H1 (cell line): ENCODE measurements at regions not wholly inside any gene's neighbourhood (a gene's known extent, or its start where the extent isn't known, plus 50 kb on each side); places are given as distances from the start of the nearest gene placed in this dataset.

Experiments used
- CTCF ChIA-PET: fragments of 300-600 bp; sonication (Branson Sonifier 250); formaldehyde crosslinking; loops from one replicate; lab custom pipeline; 2021; ENCODE audit not compliant: partially characterized antibody; lab: Charles Lee
- POLR2A ChIA-PET: fragments of 300-600 bp; sonication (Branson Sonifier 250); formaldehyde crosslinking; loops from one replicate; lab custom pipeline; 2021; ENCODE audit warnings: inconsistent platforms; ENCODE audit not compliant: partially characterized antibody; lab: Charles Lee
- DNase-seq, 2 experiments: peaks; one replicate each; pipeline versions ENCODE4 v3.0.0 to v3.0.0-alpha.2; 2010 to 2022; ENCODE audit warnings: low spot score in 2 of 2, low read depth in 1 of 2, mixed read lengths in 1 of 2
- FAIRE-seq: peaks from 2 replicates; lab custom pipeline; 2011; peaks lifted over from hg19 to GRCh38; lab: Jason Lieb, UNC
- H2AFZ ChIP-seq: 2 replicates; pipeline ENCODE4 v1.8.1; 2012; ENCODE audit warnings: low read length, inconsistent platforms
- H2AK5ac ChIP-seq: 2 replicates; pipeline ENCODE4 v1.6.1; 2013; ENCODE audit warnings: low read depth, low read length
- H2BK120ac ChIP-seq: replicated peaks from 2 replicates; pipeline ENCODE3; 2013; ENCODE audit warnings: low read depth, low read length, inconsistent platforms
- H2BK12ac ChIP-seq: 2 replicates; pipeline ENCODE4 v1.6.1; 2013; ENCODE audit warnings: low read depth, low read length
- H2BK15ac ChIP-seq: 2 replicates; pipeline ENCODE4 v1.6.1; 2013; ENCODE audit warnings: low read length
- H2BK20ac ChIP-seq: 2 replicates; pipeline ENCODE4 v1.6.1; 2013; ENCODE audit warnings: low read length
- H2BK5ac ChIP-seq: 2 replicates; pipeline ENCODE4 v1.6.1; 2013; ENCODE audit warnings: low read depth, low read length
- H3K14ac ChIP-seq: 2 replicates; pipeline ENCODE4 v1.6.1; 2013; ENCODE audit warnings: inconsistent platforms; ENCODE audit not compliant: insufficient read length
- H3K18ac ChIP-seq: 2 replicates; pipeline ENCODE4 v1.6.1; 2013; ENCODE audit warnings: low read length; ENCODE audit errors: extremely low read depth
- H3K23ac ChIP-seq: 2 replicates; pipeline ENCODE4 v1.6.1; 2013; ENCODE audit warnings: inconsistent platforms; ENCODE audit not compliant: insufficient read length
- H3K23me2 ChIP-seq: 2 replicates; pipeline ENCODE4 v1.6.1; 2013; ENCODE audit warnings: low read depth, low read length
- H3K27ac ChIP-seq: 2 replicates; pipeline ENCODE4 v1.6.1; 2011; ENCODE audit warnings: low read depth, low read length, inconsistent platforms
- H3K27me3 ChIP-seq, 4 experiments: replicated peaks in 1 of 4; 1 replicate in 1 of 4; 2 replicates in 3 of 4; pipeline versions ENCODE4 v1.6.1 to v1.8.1; 2011 to 2013; ENCODE audit warnings: low read length in 3 of 4, mild to moderate bottlenecking in 3 of 4, inconsistent platforms in 2 of 4, mixed read lengths in 2 of 4, moderate library complexity in 1 of 4; ENCODE audit not compliant: control insufficient read depth in 3 of 4, insufficient read depth in 3 of 4; ENCODE audit errors: extremely low read depth in 1 of 4
- H3K36me3 ChIP-seq, 4 experiments: 2 replicates each; pipeline versions ENCODE4 v1.6.1 to v1.8.1; 2011 to 2013; ENCODE audit warnings: mild to moderate bottlenecking in 4 of 4, low read length in 3 of 4, moderate library complexity in 2 of 4, control low read depth in 1 of 4, inconsistent platforms in 1 of 4; ENCODE audit not compliant: insufficient read depth in 4 of 4, control insufficient read depth in 2 of 4
- H3K4ac ChIP-seq: replicated peaks from 2 replicates; pipeline ENCODE3; 2013; ENCODE audit warnings: low read length, low read depth, mixed read lengths, inconsistent platforms; ENCODE audit not compliant: insufficient read length
- H3K4me1 ChIP-seq, 4 experiments: replicated peaks in 1 of 4; 1 replicate in 1 of 4; 2 replicates in 3 of 4; pipeline versions ENCODE4 v1.6.1 to v1.8.1; 2011 to 2013; ENCODE audit warnings: low read length in 3 of 4, inconsistent platforms in 2 of 4, mixed read lengths in 1 of 4; ENCODE audit not compliant: insufficient read depth in 4 of 4, control insufficient read depth in 3 of 4
- H3K4me2 ChIP-seq, 2 experiments: 2 replicates each; pipeline versions ENCODE4 v1.6.1 to v1.8.1; 2011 to 2013; ENCODE audit warnings: low read depth in 2 of 2, low read length in 2 of 2, control low read depth in 1 of 2, inconsistent platforms in 1 of 2, mild to moderate bottlenecking in 1 of 2; ENCODE audit not compliant: insufficient read depth in 1 of 2
- H3K4me3 ChIP-seq, 4 experiments: fragments of 200-600, 300-600 bp in 1 of 4; sonication (generic), shearing (Covaris generic), sonication (Bioruptor Twin) in 1 of 4; 2 replicates each; pipeline versions ENCODE4 v1.5.1 to v1.8.1; 2011 to 2016; ENCODE audit warnings: low read length in 4 of 4, low read depth in 3 of 4, control low read depth in 2 of 4, inconsistent platforms in 2 of 4, mild to moderate bottlenecking in 2 of 4, mixed read lengths in 1 of 4, moderate library complexity in 1 of 4; ENCODE audit not compliant: insufficient read depth in 2 of 4; ENCODE audit errors: extremely low read depth in 1 of 4
- H3K56ac ChIP-seq: replicated peaks from 2 replicates; pipeline ENCODE3; 2013; ENCODE audit warnings: low read depth, mild to moderate bottlenecking, mixed read lengths, low read length, inconsistent platforms; ENCODE audit not compliant: insufficient read length
- H3K79me1 ChIP-seq: 2 replicates; pipeline ENCODE4 v1.6.1; 2013; ENCODE audit warnings: low read depth, low read length, control low read depth
- H3K79me2 ChIP-seq, 2 experiments: 2 replicates each; pipeline versions ENCODE4 v1.6.1 to v1.8.1; 2012 to 2013; ENCODE audit warnings: low read length in 2 of 2, mild to moderate bottlenecking in 2 of 2, inconsistent platforms in 1 of 2; ENCODE audit not compliant: insufficient read depth in 2 of 2, control insufficient read depth in 1 of 2
- H3K9ac ChIP-seq, 4 experiments: replicated peaks in 1 of 4; 1 replicate in 1 of 4; 2 replicates in 3 of 4; pipeline versions ENCODE4 v1.6.1 to v1.8.1; 2011 to 2013; ENCODE audit warnings: low read depth in 3 of 4, low read length in 3 of 4, control low read depth in 2 of 4, mild to moderate bottlenecking in 2 of 4, moderate library complexity in 2 of 4, inconsistent platforms in 1 of 4; ENCODE audit errors: extremely low read depth in 1 of 4
- H3K9me3 ChIP-seq, 2 experiments: 2 replicates each; pipeline versions ENCODE4 v1.6.1 to v1.8.1; 2012 to 2013; ENCODE audit warnings: mild to moderate bottlenecking in 2 of 2, moderate library complexity in 2 of 2, control low read depth in 1 of 2, inconsistent platforms in 1 of 2, low read depth in 1 of 2, low read length in 1 of 2, mixed read lengths in 1 of 2; ENCODE audit not compliant: insufficient read depth in 2 of 2
- H4K20me1 ChIP-seq, 2 experiments: replicated peaks in 1 of 2; 2 replicates each; pipeline versions ENCODE3 to v1.8.1; 2011 to 2013; ENCODE audit warnings: inconsistent platforms in 2 of 2, low read length in 2 of 2, mild to moderate bottlenecking in 1 of 2; ENCODE audit not compliant: insufficient read depth in 2 of 2, control insufficient read depth in 1 of 2
- H4K5ac ChIP-seq: 2 replicates; pipeline ENCODE4 v1.6.1; 2013; ENCODE audit warnings: low read length, low read depth, mixed read lengths, inconsistent platforms; ENCODE audit not compliant: insufficient read length
- H4K8ac ChIP-seq: 2 replicates; pipeline ENCODE4 v1.8.0; 2013; ENCODE audit warnings: mild to moderate bottlenecking, moderate library complexity, low read length, inconsistent platforms; ENCODE audit not compliant: insufficient read depth; ENCODE audit errors: extremely low read depth
- H4K91ac ChIP-seq: replicated peaks from 2 replicates; pipeline ENCODE3; 2013; ENCODE audit warnings: low read length, mixed read lengths, inconsistent platforms; ENCODE audit not compliant: insufficient read length
- BRCA1 ChIP-seq: IDR thresholded peaks from 2 replicates; pipeline ENCODE4 v1.6.1; 2012; ENCODE audit warnings: low read depth, low read length, improper control_type of control experiment
- CHD1 ChIP-seq: IDR thresholded peaks from 2 replicates; pipeline ENCODE4 v1.6.1; 2012; ENCODE audit warnings: low read depth, low read length, improper control_type of control experiment
- CHD2 ChIP-seq: IDR thresholded peaks from 2 replicates; pipeline ENCODE4 v1.6.1; 2012; ENCODE audit warnings: low read length, improper control_type of control experiment
- CTBP2 ChIP-seq: IDR thresholded peaks from 2 replicates; pipeline ENCODE4 v1.7.0; 2011; ENCODE audit warnings: borderline replicate concordance, mild to moderate bottlenecking, moderate library complexity, mixed read lengths, low read length; ENCODE audit not compliant: insufficient read depth, insufficient read length
- FOSL1 ChIP-seq: IDR thresholded peaks from 2 replicates; pipeline ENCODE4 v1.6.1; 2011; ENCODE audit warnings: mild to moderate bottlenecking, low read depth, low read length, moderate library complexity; ENCODE audit not compliant: insufficient read depth
- MAFK ChIP-seq: IDR thresholded peaks from 2 replicates; pipeline ENCODE4 v1.6.1; 2012; ENCODE audit warnings: low read depth, mild to moderate bottlenecking, improper control_type of control experiment, low read length
- NRF1 ChIP-seq: IDR thresholded peaks from 2 replicates; pipeline ENCODE4 v1.6.1; 2011; ENCODE audit warnings: mild to moderate bottlenecking, low read depth, low read length, improper control_type of control experiment
- POU5F1 ChIP-seq: IDR thresholded peaks from 2 replicates; pipeline ENCODE4 v1.6.1; 2011; ENCODE audit warnings: low read depth, mild to moderate bottlenecking, low read length, moderate library complexity
- RAD21 ChIP-seq, 2 experiments: IDR thresholded peaks in 1 of 2; conservative IDR thresholded peaks in 1 of 2; 2 replicates each; pipeline ENCODE4 v1.6.1; 2011; ENCODE audit warnings: low read depth in 2 of 2, low read length in 2 of 2, improper control_type of control experiment in 1 of 2, inconsistent platforms in 1 of 2, mild to moderate bottlenecking in 1 of 2, moderate library complexity in 1 of 2
- RFX5 ChIP-seq: IDR thresholded peaks from 2 replicates; pipeline ENCODE4 v1.6.1; 2011; ENCODE audit warnings: low read depth, low read length, improper control_type of control experiment, borderline replicate concordance
- SIRT6 ChIP-seq: IDR thresholded peaks from one replicate; pipeline ENCODE4 v1.7.1; 2012; ENCODE audit warnings: low read length, inconsistent platforms
- SP4 ChIP-seq: IDR thresholded peaks from 2 replicates; pipeline ENCODE4 v1.6.1; 2012; ENCODE audit warnings: low read length, inconsistent platforms
- TAF7 ChIP-seq: optimal IDR thresholded peaks from 2 replicates; pipeline ENCODE3; 2011; ENCODE audit warnings: low read depth, mild to moderate bottlenecking, inconsistent platforms, low read length, moderate library complexity, borderline replicate concordance
- TCF12 ChIP-seq: IDR thresholded peaks from 2 replicates; pipeline ENCODE4 v1.6.1; 2011; ENCODE audit warnings: low read depth, mild to moderate bottlenecking, low read length
- USF2 ChIP-seq: IDR thresholded peaks from 2 replicates; pipeline ENCODE4 v1.6.1; 2011; ENCODE audit warnings: low read length, improper control_type of control experiment
- WGBS, 2 experiments: shearing (Covaris generic) in 1 of 2; methylation state at CpG; one replicate each; pipeline versions ENCODE4 v1.1.6 to v1.1.7; 2013 to 2015; ENCODE audit warnings: low lambda C conversion rate in 2 of 2, mixed read lengths in 2 of 2, inconsistent platforms in 1 of 2, low coverage in 1 of 2, missing lambda C conversion rate in 1 of 2; ENCODE audit not compliant: insufficient replicate concordance in 2 of 2, insufficient coverage in 1 of 2, insufficient read length in 1 of 2; ENCODE audit errors: extremely low coverage in 1 of 2, missing lambda C conversion rate in 1 of 2; 5-methylcytosine and 5-hydroxymethylcytosine counted together

GRCh38 chr12:17276196-17276595 lies 670.2 kb upstream of the LMO3 start:
- H3K4me3 ChIP-seq: no peak overlapping the region
- DNase-seq: no peak
- H2BK120ac ChIP-seq: no peak overlapping the region
- H3K9me3 ChIP-seq: no peaks in the 10 kb centered on the region
- no peak for FAIRE-seq
- POLR2A ChIA-PET: no interaction called here
- no peak overlapping the region for H2BK15ac ChIP-seq
- H4K91ac ChIP-seq: no peak overlapping the region
- no peak overlapping the region for H3K14ac ChIP-seq
- H4K8ac ChIP-seq: no peak overlapping the region
- H3K23ac ChIP-seq: no peak overlapping the region
- no peak overlapping the region for H3K56ac ChIP-seq
- H3K4me1 ChIP-seq: no peaks in the 10 kb centered on the region
- CTCF ChIA-PET: interaction anchor here (1.2 kb wide), 1 partner anchor 263 kb away, joined by 3 read pairs; no protein-coding TSS in a partner anchor
- no peaks in the 10 kb centered on the region for H3K23me2 ChIP-seq
- no peak overlapping the region for H3K4me2 ChIP-seq
- no peak overlapping the region for H2BK20ac ChIP-seq
- no peak overlapping the region for H2BK5ac ChIP-seq
- H2AFZ ChIP-seq: no peak overlapping the region
- 86% methylated on average over 5 of the region's 5 CpGs; no CpG with 5 or more reads in 1 of the 2 experiments for WGBS, 2 experiments
- H3K36me3 ChIP-seq: no peaks in the 10 kb centered on the region
- H3K79me1 ChIP-seq: no peaks in the 10 kb centered on the region
- H3K4ac ChIP-seq: no peak overlapping the region
- TF ChIP-seq SIRT6: no peak
- TF ChIP-seq FOSL1: no peak
- no peak for TF ChIP-seq TAF7
- no peak for TF ChIP-seq POU5F1
- no peak for TF ChIP-seq RAD21 (IDR thresholded peaks at IDR 0.05 in 1 of 2, conservative IDR thresholded peaks at IDR 0.05 in 1 of 2; ENCODE audit: low read depth in 2 of 2, low read length in 2 of 2)
- no peak for TF ChIP-seq BRCA1
- TF ChIP-seq CHD1: no peak
- TF ChIP-seq USF2: no peak
- TF ChIP-seq CHD2: no peak
- no peak for TF ChIP-seq MAFK
- TF ChIP-seq SP4: no peak
- TF ChIP-seq RFX5: no peak
- no peak for TF ChIP-seq TCF12
- TF ChIP-seq NRF1: no peak
- TF ChIP-seq CTBP2: no peak
- no peaks in the 10 kb centered on the region for H3K27me3 ChIP-seq
- H2AK5ac ChIP-seq: no peak overlapping the region
- no peaks in the 10 kb centered on the region for H3K79me2 ChIP-seq
- no peak overlapping the region for H3K27ac ChIP-seq
- H2BK12ac ChIP-seq: no peak overlapping the region
- H4K20me1 ChIP-seq: no peaks in the 10 kb centered on the region
- no peak overlapping the region for H3K9ac ChIP-seq
- no peak overlapping the region for H4K5ac ChIP-seq
- H3K18ac ChIP-seq: no peak overlapping the region
